ENCODE measurements at regions not wholly inside any gene's neighbourhood (a gene's known extent, or its start where the extent isn't known, plus 50 kb on each side); places are given as distances from the start of the nearest gene placed in this dataset.

DNA sequence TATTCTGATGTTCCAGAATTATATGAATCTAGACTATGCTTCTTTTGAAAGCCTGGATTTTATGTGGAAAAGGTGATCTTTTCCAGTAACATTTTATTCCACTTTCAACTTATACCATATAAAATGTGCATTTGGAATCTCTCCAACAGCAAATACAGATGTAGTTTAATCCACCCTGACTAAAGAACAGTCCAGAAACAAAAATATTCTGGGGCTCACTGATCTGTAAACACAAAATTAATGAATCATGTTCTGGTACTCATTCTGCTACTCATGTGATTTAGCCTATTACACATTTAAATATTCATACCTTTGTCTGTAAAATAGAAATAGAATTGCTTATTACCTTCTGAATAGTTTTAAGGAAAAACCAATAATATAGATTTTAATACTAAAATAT lies 125.8 kb downstream of the ARRDC3 start:
- no peak for TF ChIP-seq CTCF (IDR thresholded peaks at IDR 0.05; ENCODE audit: low read length)
- no peak for TF ChIP-seq EZH2 (optimal IDR thresholded peaks at IDR 0.05; ENCODE audit: low read depth, low read length)
